ENCODE measurements at regions not wholly inside any gene's neighbourhood (a gene's known extent, or its start where the extent isn't known, plus 50 kb on each side); places are given as distances from the start of the nearest gene placed in this dataset.
"Not testable (repeated sequence)": the region's sequence is repeated elsewhere in the genome, so short reads cannot be mapped to it uniquely, and the experiment has no call there.

- no peak overlapping the region for H3K4me3 ChIP-seq (replicated peaks in 1 of 4; ENCODE audit: control extremely low read depth in 1 of 4, insufficient read depth in 1 of 4, low read depth in 3 of 4, low read length in 4 of 4)
- no peak overlapping the region for H3K9ac ChIP-seq (ENCODE audit: insufficient read depth, low read length)
- no peak overlapping the region for H2AFZ ChIP-seq (ENCODE audit: low read length)
- TF ChIP-seq EZH2 (IDR thresholded peaks at IDR 0.05; ENCODE audit: low read length, missing control alignments) = no peak
- TF ChIP-seq, protein P1, sequence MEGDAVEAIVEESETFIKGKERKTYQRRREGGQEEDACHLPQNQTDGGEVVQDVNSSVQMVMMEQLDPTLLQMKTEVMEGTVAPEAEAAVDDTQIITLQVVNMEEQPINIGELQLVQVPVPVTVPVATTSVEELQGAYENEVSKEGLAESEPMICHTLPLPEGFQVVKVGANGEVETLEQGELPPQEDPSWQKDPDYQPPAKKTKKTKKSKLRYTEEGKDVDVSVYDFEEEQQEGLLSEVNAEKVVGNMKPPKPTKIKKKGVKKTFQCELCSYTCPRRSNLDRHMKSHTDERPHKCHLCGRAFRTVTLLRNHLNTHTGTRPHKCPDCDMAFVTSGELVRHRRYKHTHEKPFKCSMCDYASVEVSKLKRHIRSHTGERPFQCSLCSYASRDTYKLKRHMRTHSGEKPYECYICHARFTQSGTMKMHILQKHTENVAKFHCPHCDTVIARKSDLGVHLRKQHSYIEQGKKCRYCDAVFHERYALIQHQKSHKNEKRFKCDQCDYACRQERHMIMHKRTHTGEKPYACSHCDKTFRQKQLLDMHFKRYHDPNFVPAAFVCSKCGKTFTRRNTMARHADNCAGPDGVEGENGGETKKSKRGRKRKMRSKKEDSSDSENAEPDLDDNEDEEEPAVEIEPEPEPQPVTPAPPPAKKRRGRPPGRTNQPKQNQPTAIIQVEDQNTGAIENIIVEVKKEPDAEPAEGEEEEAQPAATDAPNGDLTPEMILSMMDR (conservative IDR thresholded peaks at IDR 0.05 in 1 of 2, IDR thresholded peaks at IDR 0.05 in 1 of 2; ENCODE audit: low read depth in 1 of 2, low read length in 2 of 2) = no peak
- H3K79me2 ChIP-seq (ENCODE audit: control insufficient read depth, insufficient read depth, low read length) = no peaks in the 10 kb centered on the region
- DNase-seq (ENCODE audit: low read depth in 2 of 2) = no peak
- H3K36me3 ChIP-seq (ENCODE audit: control insufficient read depth, insufficient read depth, low read length) = no peaks in the 10 kb centered on the region
- H3K27me3 ChIP-seq (ENCODE audit: control insufficient read depth, insufficient read depth, low read length) = no peaks in the 10 kb centered on the region
- H3K27ac ChIP-seq (ENCODE audit: insufficient read depth, low read length) = no peak overlapping the region
- no peaks in the 10 kb centered on the region for H3K4me1 ChIP-seq (ENCODE audit: control insufficient read depth, extremely low read depth, insufficient read depth, low read length)
- H3K9me3 ChIP-seq (ENCODE audit: control insufficient read depth, insufficient read depth, low read depth, low read length) = no peaks in the 10 kb centered on the region
- H3K4me2 ChIP-seq (ENCODE audit: extremely low read depth, insufficient read depth, low read length) = no peak overlapping the region
- no peaks in the 10 kb centered on the region for H4K20me1 ChIP-seq (ENCODE audit: control insufficient read depth, extremely low read depth, insufficient read depth, low read length)
These were observed 753.6 kb downstream of the CENPC start for GRCh38 chr4:66791686-66792085.

DNA sequence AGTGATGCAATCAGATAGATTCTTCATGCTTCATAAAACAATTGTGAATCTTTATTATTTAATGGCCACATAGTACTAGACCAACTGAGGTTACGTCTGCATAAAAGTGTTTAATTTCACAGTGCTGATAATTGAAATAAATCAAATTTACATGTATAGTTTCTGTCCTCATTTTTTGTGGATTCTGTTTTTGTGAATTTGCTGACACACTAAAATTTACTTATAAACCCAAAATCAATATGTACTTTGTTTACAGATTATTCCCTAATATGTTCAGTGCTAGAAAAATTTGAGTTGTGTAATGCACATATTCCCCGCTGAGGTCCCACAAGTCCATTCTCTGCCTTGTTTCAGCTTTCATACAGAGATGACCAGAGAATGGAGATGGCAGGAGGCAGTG lies 759.8 kb downstream of the CENPC start:
- Histone ChIP-seq H4K20me1 (ENCODE audit: control insufficient read depth, extremely low read depth, insufficient read depth, low read length) (no peaks in the 10 kb centered on the region), H3K36me3 (ENCODE audit: control insufficient read depth, insufficient read depth, low read length) (no peaks in the 10 kb centered on the region), H3K9ac (ENCODE audit: insufficient read depth, low read length) (no peak overlapping the region), H3K4me1 (ENCODE audit: control insufficient read depth, extremely low read depth, insufficient read depth, low read length) (no peaks in the 10 kb centered on the region), H2AFZ (ENCODE audit: low read length) (no peak overlapping the region), H3K4me3 (replicated peaks in 1 of 4; ENCODE audit: control extremely low read depth in 1 of 4, insufficient read depth in 1 of 4, low read depth in 3 of 4, low read length in 4 of 4) (no peak overlapping the region), H3K4me2 (ENCODE audit: extremely low read depth, insufficient read depth, low read length) (no peak overlapping the region), H3K79me2 (ENCODE audit: control insufficient read depth, insufficient read depth, low read length) (no peaks in the 10 kb centered on the region), H3K27ac (ENCODE audit: insufficient read depth, low read length) (no peak overlapping the region), H3K27me3 (ENCODE audit: control insufficient read depth, insufficient read depth, low read length) (no peaks in the 10 kb centered on the region), H3K9me3 (ENCODE audit: control insufficient read depth, insufficient read depth, low read depth, low read length) (no peaks in the 10 kb centered on the region)
- no peak for DNase-seq (ENCODE audit: low read depth in 2 of 2)
- TF ChIP-seq, protein P1 (conservative IDR thresholded peaks at IDR 0.05 in 1 of 2, IDR thresholded peaks at IDR 0.05 in 1 of 2; ENCODE audit: low read depth in 1 of 2, low read length in 2 of 2) = no peak
- TF ChIP-seq EZH2 (IDR thresholded peaks at IDR 0.05; ENCODE audit: low read length, missing control alignments) = no peak

- not testable (repeated sequence) for DNase-seq (ENCODE audit: low read depth in 2 of 2); H3K4me2 ChIP-seq (ENCODE audit: extremely low read depth, insufficient read depth, low read length); H3K27me3 ChIP-seq (ENCODE audit: control insufficient read depth, insufficient read depth, low read length); H3K9ac ChIP-seq (ENCODE audit: insufficient read depth, low read length); H3K4me1 ChIP-seq (ENCODE audit: control insufficient read depth, extremely low read depth, insufficient read depth, low read length); H4K20me1 ChIP-seq (ENCODE audit: control insufficient read depth, extremely low read depth, insufficient read depth, low read length); H3K36me3 ChIP-seq (ENCODE audit: control insufficient read depth, insufficient read depth, low read length); H3K4me3 ChIP-seq (replicated peaks in 1 of 4; ENCODE audit: control extremely low read depth in 1 of 4, insufficient read depth in 1 of 4, low read depth in 3 of 4, low read length in 4 of 4); H3K79me2 ChIP-seq (ENCODE audit: control insufficient read depth, insufficient read depth, low read length); H3K9me3 ChIP-seq (ENCODE audit: control insufficient read depth, insufficient read depth, low read depth, low read length); H3K27ac ChIP-seq (ENCODE audit: insufficient read depth, low read length); H2AFZ ChIP-seq (ENCODE audit: low read length)
These were observed 762.6 kb downstream of the CENPC start for GRCh38 chr4:66782751-66783150.

GRCh38 chr4:66777097-66777496 lies 768.2 kb downstream of the CENPC start:
- H3K27me3 ChIP-seq (ENCODE audit: control insufficient read depth, insufficient read depth, low read length) = no peaks in the 10 kb centered on the region
- DNase-seq (ENCODE audit: low read depth in 2 of 2) = no peak
- no peak overlapping the region for H3K4me2 ChIP-seq (ENCODE audit: extremely low read depth, insufficient read depth, low read length)
- H4K20me1 ChIP-seq (ENCODE audit: control insufficient read depth, extremely low read depth, insufficient read depth, low read length) = no peaks in the 10 kb centered on the region
- no peak overlapping the region for H3K4me3 ChIP-seq (replicated peaks in 1 of 4; ENCODE audit: control extremely low read depth in 1 of 4, insufficient read depth in 1 of 4, low read depth in 3 of 4, low read length in 4 of 4)
- H3K9me3 ChIP-seq (ENCODE audit: control insufficient read depth, insufficient read depth, low read depth, low read length) = no peaks in the 10 kb centered on the region
- no peaks in the 10 kb centered on the region for H3K36me3 ChIP-seq (ENCODE audit: control insufficient read depth, insufficient read depth, low read length)
- H3K9ac ChIP-seq (ENCODE audit: insufficient read depth, low read length) = no peak overlapping the region
- H3K79me2 ChIP-seq (ENCODE audit: control insufficient read depth, insufficient read depth, low read length) = no peaks in the 10 kb centered on the region
- TF ChIP-seq EZH2 (IDR thresholded peaks at IDR 0.05; ENCODE audit: low read length, missing control alignments) = no peak
- TF ChIP-seq, protein P1 (conservative IDR thresholded peaks at IDR 0.05 in 1 of 2, IDR thresholded peaks at IDR 0.05 in 1 of 2; ENCODE audit: low read depth in 1 of 2, low read length in 2 of 2) = no peak
- no peak overlapping the region for H3K27ac ChIP-seq (ENCODE audit: insufficient read depth, low read length)
- no peaks in the 10 kb centered on the region for H3K4me1 ChIP-seq (ENCODE audit: control insufficient read depth, extremely low read depth, insufficient read depth, low read length)
- H2AFZ ChIP-seq (ENCODE audit: low read length) = no peak overlapping the region
